Adrenal gland (tissue), 5 donors: ENCODE measurements at regions not wholly inside any gene's neighbourhood (a gene's known extent, or its start where the extent isn't known, plus 50 kb on each side); places are given as distances from the start of the nearest gene placed in this dataset.

ENCODE experiments used
- CTCF ChIP-seq, 6 experiments: fragments of 450-650 bp in 4 of 6; fragments of 200-600 bp in 2 of 6; sonication (generic) in 1 of 6; IDR thresholded peaks; 1 replicate in 5 of 6; 2 replicates in 1 of 6; pipeline versions ENCODE4 v1.5.1 to v1.8.0; 2016 to 2021; ENCODE audit warnings: antibody characterized with exemption in 6 of 6, mild to moderate bottlenecking in 2 of 6, moderate library complexity in 1 of 6
- POLR2A ChIP-seq, 2 donors: fragments of 450-650 bp; IDR thresholded peaks; one replicate each; pipeline ENCODE4 v1.6.1; 2017; ENCODE audit warnings: antibody characterized with exemption in 2 of 2, mild to moderate bottlenecking in 2 of 2, moderate library complexity in 1 of 2
- donor health status: DM: no; HTN: no; CAD: no.

- TF ChIP-seq POLR2A (IDR thresholded peaks at IDR 0.05) (no peak), CTCF (IDR thresholded peaks at IDR 0.05) (no peak)
These were observed 537.2 kb upstream of the API5 start for GRCh38 chr11:42774567-42774966.
